ENCODE measurements at regions not wholly inside any gene's neighbourhood (a gene's known extent, or its start where the extent isn't known, plus 50 kb on each side); places are given as distances from the start of the nearest gene placed in this dataset.

GRCh38 chr15:36358523-36358922 is 220.9 kb upstream of the CDIN1 start:
- ATAC-seq (no peak), DNase-seq (ENCODE audit: low read depth, low spot score) (no peak)
- H3K36me3 ChIP-seq (ENCODE audit: control insufficient read depth in 1 of 2, insufficient read depth in 2 of 2, low read length in 2 of 2), result no peaks in the 10 kb centered on the region
- H3K9me3 ChIP-seq (ENCODE audit: control insufficient read depth in 1 of 2, insufficient read depth in 1 of 2, low read depth in 1 of 2, low read length in 2 of 2), result no peaks in the 10 kb centered on the region
- H3K79me2 ChIP-seq (ENCODE audit: insufficient read depth, low read length), result no peaks in the 10 kb centered on the region
- no peak overlapping the region for H3K4me2 ChIP-seq (ENCODE audit: low read length)
- H3K4me1 ChIP-seq (ENCODE audit: control insufficient read depth in 1 of 2, insufficient read depth in 2 of 2, low read length in 2 of 2), result peaks cover 0 to 41% of the 10 kb centered on the region in 2 experiments
- H2AFZ ChIP-seq (ENCODE audit: low read depth, low read length, poor library complexity, severe bottlenecking), result peak overlapping the region; percentile 1
- H3K27ac ChIP-seq (ENCODE audit: low read depth, low read length), result no peak overlapping the region
- TF ChIP-seq ZFX (IDR thresholded peaks at IDR 0.05) (no peak), CBX3 (IDR thresholded peaks at IDR 0.05; ENCODE audit: low read depth) (no peak), RAD21 (IDR thresholded peaks at IDR 0.05; ENCODE audit: low read depth) (no peak), REST (IDR thresholded peaks at IDR 0.05; ENCODE audit: low read depth) (no peak), SRF (IDR thresholded peaks at IDR 0.05; ENCODE audit: low read depth) (no peak), FOSL1 (IDR thresholded peaks at IDR 0.05; ENCODE audit: low read depth) (no peak), CEBPB (IDR thresholded peaks at IDR 0.05; ENCODE audit: low read depth) (no peak), ATF3 (IDR thresholded peaks at IDR 0.05) (no peak), SIN3A (IDR thresholded peaks at IDR 0.05; ENCODE audit: low read depth) (no peak), POLR2A (IDR thresholded peaks at IDR 0.05; ENCODE audit: borderline replicate concordance, extremely low read depth, insufficient read depth, insufficient read length) (no peak)
- H3K27me3 ChIP-seq (ENCODE audit: insufficient read depth, low read length), result no peaks in the 10 kb centered on the region
- no peak overlapping the region for H3K9ac ChIP-seq (ENCODE audit: low read length)
- no peaks in the 10 kb centered on the region for H4K20me1 ChIP-seq (ENCODE audit: insufficient read depth)
- H3K9me2 ChIP-seq (ENCODE audit: insufficient read depth), result no peaks in the 10 kb centered on the region
- RAD21 ChIA-PET (ENCODE audit: low non-redundant PET in 1 of 2, low total read pairs in 2 of 2, uncharacterized antibody in 2 of 2, unreplicated experiment in 2 of 2), result no interaction called here
- POLR2A ChIA-PET, result no interaction called here
- CTCF ChIA-PET, result no interaction called here
- no peak overlapping the region for H3K4me3 ChIP-seq (replicated peaks in 1 of 2; ENCODE audit: low read depth in 1 of 2, low read length in 2 of 2)
- intact Hi-C loops (cut with micrococcal nuclease), result no loop called here
- no TSS peak for BruUV-seq (replicated peaks)

All from HCT116 (cell line).